GM10266 (cell line): ENCODE measurements at regions not wholly inside any gene's neighbourhood (a gene's known extent, or its start where the extent isn't known, plus 50 kb on each side); places are given as distances from the start of the nearest gene placed in this dataset.

Source experiments
- DNase-seq: peaks from one replicate; pipeline ENCODE4 v3.0.0; 2012; ENCODE audit errors: extremely low spot score
- CTCF ChIP-seq: IDR thresholded peaks from 2 replicates; pipeline ENCODE4 v1.5.1; 2012; ENCODE audit warnings: mild to moderate bottlenecking, low read depth; ENCODE audit not compliant: control insufficient read depth, insufficient read depth; ENCODE audit errors: missing control alignments

GRCh38 chr2:199092419-199092818 lies 365.3 kb downstream of the SATB2 start:
- no peak for DNase-seq
- TF ChIP-seq CTCF = no peak

GRCh38 chr2:199085261-199085660 lies 372.5 kb downstream of the SATB2 start:
- TF ChIP-seq CTCF = no peak
- no peak for DNase-seq

GRCh38 chr2:199070322-199070949 lies 387.3 kb downstream of the SATB2 start:
- no peak for TF ChIP-seq CTCF
- DNase-seq = no peak

- TF ChIP-seq CTCF = no peak
- DNase-seq = no peak
Measured at GRCh38 chr2:199064201-199064600, 393.5 kb downstream of the SATB2 start.

- no peak for DNase-seq
Measured at GRCh38 chr2:199057936-199058335, 399.8 kb downstream of the SATB2 start.

GRCh38 chr2:199055336-199055735 lies 402.4 kb downstream of the SATB2 start:
- DNase-seq = no peak
- TF ChIP-seq CTCF = no peak

More at GRCh38 chr2:199057936-199058335, 399.8 kb downstream of the SATB2 start:
- TF ChIP-seq CTCF = no peak

GRCh38 chr2:199042660-199043379 lies 414.9 kb downstream of the SATB2 start:
- DNase-seq = no peak
- TF ChIP-seq CTCF = no peak
